ENCODE measurements at regions not wholly inside any gene's neighbourhood (a gene's known extent, or its start where the extent isn't known, plus 50 kb on each side); places are given as distances from the start of the nearest gene placed in this dataset.

DNA sequence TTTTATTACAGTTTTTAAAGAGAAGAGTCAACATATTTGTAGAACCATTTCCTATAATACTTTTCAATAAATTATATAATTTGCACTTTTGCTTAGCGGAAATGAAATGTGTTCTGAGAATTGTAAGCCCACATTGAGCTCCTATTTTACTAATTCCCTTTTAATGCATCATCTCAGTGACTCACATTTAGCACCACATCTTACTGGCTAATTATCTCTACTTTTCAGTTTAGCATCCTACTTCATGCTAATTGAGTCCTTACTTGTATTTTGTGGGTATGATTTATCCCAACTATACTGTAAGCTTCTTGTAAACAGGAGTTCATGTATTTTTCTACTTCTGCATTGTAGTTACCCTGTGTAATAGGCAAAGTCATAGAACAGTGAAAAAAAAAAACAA is 67.5 kb downstream of the TMX1 start:
- DNase-seq, result no peak

DNA sequence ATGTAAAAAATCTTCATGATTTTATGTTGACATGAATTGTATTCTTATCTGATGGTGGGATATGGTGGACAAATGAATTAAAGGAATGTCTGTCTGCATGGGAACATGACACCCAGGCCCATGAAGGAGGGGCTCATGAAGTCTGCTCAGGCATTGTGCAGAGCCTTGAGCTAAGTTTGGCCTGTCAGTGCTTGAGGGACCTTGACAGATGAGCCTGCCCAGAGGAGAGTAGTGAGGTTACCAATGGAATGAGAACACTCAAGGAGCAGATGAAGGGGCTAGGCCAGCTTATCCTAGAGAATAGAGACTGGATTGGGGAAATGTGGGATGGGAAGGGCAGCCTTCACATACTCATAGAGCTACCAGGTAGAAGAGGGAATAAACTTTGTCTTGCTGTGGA is 68.8 kb downstream of the TMX1 start:
- DNase-seq, result no peak

DNA sequence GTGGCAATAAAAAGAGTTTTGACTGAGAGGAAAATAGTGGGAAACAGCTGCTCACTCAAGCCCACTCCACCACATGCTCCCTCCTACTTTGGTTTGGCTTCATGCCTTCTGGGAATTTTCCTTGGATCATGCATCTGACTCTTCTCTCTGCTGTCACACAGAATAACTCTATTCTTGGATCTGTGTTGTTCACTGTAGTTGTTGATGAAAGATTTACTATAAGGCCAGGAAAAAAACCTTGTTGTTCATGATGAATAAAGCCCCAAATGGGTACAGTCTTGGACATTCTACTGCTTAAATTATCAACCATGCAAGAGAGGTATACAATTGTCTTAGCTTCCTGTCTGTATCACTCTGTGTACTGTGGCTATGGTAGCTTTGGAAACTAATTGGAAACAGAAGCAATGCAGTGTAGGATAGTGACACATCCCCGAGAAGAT is 70.5 kb downstream of the TMX1 start:
- no peak for DNase-seq

DNA sequence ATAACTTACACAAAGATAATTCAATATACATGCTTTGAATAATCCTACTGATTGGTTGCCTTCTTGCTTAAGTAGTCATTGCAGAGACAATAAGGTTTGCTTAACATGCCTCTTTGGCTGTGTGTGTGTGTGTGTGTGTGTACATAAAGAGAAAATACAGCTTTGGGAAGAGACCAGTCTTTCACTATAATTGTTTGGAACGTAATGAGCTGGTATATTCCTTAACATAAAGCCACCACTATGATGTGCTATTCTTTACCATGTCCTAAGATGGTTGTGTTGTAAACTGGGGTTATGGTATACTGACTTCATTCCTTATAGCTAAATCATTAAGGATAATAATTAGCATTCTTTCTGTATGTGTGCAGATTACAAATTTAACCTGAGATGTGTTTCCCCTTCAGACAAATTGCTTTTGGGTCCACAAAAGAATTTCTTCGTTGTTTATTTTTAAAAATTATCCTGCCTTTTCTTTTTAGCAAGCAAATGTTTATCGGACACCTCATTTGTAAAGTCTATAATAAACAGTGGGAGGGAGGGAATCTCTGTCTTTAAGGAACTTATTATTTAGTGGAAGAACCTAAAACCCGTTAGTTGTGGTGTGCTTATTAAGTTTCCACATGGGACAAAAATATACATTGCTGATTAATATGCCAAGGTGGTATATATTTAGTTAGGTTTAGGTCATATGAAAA is 74.4 kb downstream of the TMX1 start:
- no peak for DNase-seq

DNA sequence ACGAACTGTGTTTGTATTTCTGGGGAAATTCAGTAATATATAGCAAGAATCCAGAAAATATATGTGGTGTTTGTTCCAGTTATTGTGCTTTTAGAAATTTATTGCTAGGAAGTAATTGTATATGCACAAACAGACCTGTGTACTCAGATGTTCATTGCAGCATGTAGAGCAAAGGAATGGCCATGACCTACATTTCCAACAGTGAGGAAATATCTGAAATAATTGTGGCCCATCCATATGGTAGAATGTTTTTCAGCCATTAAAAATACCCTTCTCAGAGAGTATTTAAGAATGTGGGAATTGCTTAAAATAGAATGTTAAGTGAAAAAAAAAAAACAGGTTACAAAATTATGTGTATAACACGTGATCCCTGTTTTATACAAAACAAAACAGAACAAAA is 77.3 kb downstream of the TMX1 start:
- DNase-seq, result no peak

DNA sequence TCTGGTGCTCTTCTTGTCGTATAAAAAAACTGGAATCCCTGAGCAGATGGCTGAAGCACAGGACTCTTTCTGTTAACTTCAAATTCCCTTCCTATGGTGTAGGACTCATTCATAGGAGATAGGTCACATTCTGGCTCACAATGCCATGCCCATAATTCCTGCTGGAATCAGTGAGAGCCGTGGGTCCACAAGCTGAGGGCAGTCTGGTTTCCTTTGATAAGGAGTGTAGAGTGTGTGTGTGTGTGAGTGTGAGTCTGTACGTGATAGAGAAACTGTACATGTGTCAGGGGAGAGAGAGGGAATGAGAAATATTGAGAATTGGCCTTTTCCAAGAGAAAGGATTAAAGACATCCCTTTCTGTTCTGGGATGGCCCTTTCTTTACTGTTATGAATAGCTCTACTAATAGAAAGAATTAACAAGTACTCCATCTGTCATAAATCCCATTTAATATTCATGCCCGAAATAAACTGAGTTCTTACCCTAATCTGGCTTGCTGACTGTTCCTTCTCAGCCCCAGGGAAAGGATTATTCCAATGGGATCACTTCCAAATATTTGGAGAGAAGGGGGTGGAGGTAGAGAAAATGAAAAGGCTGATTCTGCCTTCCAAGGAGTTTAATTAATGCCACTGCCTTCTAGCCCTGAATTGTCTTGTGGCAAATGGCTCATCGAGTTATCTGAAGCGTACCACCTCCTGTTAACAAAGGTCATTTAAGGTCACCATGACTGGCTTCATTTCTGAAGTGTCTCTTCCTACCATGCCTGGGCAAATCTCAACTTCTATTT is 79.0 kb downstream of the TMX1 start:
- peak; percentile 29 for DNase-seq

DNA sequence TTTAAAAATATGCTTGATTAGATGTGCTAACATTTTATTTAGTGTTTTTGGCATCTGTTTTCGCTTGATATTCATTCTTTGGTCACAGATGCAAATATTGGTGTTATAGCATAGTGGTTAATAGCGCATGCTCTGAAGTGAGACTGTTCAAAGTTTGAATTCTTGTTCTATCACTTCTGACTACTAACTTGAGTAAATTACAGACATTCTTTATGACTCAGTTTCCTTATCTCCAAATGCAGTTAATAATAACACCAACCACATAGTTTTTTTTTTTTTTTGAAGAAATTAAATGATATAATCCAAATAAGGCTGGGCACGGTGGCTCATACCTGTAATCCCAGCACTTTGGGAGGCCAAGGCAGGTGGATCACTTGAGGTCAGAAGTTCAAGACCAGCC is 81.0 kb downstream of the TMX1 start:
- peak; percentile 50 for DNase-seq

DNA sequence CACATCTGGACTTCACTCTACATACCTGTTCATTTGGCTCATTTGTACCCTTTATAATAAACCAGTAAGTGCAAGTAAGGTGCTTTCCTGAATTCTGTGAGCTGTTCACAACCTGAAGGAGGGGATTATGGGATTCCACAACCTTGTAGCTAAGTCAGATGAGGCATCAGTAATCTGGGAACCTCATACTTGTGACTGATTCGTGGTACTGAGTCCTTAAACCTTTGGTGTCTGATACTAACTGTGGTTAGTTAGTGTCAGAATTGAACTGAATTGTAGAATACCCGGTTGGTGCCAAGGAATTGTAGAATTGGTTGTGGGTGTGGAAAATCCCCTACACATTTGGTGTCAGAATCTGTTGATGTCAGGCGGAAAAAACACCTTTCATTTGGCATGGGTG is 83.4 kb downstream of the TMX1 start:
- DNase-seq, result no peak

DNA sequence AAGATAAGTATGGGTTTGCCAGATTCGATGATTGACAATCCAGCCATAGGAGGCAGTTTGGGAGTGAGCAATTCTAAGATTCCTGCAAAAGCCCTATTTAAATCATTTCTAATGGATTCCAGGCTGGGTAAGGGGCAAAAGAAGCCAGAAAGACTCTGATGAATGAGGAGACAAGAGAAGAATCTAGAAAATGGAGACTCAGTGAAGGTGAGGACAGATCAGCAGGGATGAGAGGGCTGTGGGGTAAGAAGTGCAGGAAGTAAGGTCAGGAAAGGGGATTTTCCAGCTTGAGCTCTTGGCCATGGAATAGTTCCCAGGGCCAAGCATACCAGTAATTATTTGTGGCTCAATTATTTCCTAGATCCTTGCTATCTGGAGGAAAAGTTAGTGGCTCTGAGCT is 87.3 kb downstream of the TMX1 start:
- DNase-seq, result peak; percentile 42

DNA sequence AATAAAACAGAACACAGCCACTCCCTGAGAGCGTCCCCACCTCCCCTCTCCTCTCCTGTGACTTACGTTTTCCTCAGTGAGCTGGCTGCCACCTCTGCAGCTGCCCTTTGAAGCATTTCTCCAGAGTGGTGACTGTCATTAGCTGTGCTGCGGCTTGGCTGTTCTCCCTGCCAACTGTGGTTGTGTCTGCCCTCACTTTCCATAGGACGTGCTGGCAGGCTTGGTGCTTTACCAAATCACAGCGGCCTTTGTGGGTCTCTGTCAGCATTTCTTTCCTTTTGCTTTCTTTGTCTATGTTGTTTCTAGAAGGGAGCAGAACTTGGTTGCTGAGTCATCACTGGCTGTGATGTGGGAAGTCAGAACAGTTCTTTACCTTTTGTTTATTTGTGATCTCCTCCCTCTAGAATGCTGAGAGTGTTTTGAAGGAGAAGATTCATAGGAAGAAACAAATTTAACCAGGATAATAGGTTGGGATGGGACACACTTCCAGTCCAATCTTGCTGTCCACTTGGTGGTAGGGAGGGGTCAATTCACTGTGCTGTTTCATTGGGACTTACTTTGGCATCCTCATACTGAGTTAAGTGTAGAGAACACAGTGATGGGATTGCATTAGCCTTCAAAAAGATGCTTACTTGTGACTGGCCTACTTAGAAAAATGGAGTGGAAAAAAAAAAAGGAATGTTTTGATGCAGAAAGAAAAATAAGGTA is 88.2 kb downstream of the TMX1 start:
- DNase-seq, result peak; percentile 28

DNA sequence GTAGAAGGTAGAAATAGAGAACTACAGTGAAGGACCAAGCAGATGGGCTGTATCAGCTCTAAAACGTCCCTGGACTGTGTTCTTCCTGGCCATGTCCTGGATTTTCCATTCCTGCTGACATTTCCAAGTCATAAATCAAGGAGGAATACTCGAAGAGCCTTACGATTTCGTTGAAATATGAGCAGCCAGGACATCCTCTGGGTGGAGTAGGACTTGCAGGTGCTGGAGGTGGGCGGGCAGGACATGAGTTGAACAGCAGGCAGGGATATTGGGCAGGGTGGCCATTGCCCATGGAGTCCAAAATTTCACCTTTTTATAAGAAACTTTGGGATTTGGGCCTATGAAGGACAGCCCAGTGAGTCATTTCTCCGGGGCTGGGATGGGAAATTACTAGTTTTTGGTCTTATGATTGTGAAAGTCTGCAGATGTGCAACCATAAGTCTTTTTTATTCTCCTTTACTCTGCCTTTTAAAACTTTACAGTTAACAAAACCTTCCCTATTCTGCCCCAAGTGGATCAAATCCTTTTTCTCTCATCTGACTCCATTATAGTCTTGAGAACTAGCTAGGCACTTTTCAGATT is 88.8 kb downstream of the TMX1 start:
- no peak for DNase-seq

DNA sequence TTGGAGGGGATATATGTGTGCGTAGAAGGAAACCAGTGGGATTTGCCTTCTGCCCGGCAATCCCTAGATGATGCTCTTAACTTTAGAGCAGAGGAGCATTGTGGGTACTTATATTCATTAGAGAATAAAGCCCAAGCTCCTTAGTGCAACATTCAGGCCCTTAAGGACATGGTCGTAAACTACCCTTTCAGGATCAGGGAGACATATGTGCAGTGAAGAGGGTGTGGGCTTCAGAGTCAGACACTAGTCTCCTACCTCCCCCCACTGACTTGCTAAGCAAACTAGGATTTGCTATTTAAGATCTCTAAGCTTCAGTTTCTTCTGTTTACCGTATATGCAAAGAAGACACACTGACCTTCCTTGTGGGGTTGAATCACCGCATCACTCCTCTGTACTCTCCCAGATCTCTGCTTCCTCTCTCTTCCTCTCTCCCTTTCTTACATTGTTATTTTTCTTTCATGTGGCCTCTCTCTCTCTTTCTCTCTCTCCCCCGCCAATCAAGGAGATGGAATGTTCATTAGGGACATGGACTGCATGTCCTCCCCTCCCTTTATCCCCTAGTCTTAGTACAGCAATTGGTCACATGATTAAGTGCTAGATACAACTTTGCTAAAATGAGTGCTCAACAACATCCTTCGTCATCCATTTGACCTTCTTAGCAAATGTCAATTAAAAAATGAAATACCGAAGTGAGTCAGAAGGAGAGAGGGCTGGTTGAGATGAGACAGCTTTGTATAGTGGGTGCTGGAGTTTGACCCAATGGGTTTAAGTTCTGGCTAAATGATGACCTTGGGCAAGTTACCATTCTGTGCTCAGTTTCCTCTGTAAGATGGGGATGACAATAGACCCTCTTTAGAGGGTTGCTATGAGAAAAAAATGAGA is 91.7 kb downstream of the TMX1 start:
- DNase-seq, result no peak

DNA sequence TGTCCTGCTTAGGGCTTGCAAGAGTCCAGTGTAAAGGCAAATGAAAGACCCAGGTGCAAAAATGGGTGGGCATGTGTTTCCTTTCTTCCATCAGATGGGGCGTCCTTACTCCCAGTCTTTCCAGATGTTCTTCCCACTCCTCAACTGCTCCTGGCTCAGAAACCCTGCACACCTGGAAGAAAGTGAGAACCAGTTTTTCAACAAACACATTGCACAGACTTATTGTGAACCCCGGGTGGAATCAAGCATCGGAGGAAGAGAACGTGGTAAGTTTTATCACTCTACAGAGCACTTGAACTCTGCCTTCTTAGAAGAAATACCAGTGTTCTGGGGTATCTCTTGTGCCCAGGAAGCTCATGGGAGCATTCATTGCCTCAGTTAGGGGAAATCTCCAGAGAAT is 93.3 kb downstream of the TMX1 start:
- no peak for DNase-seq

DNA sequence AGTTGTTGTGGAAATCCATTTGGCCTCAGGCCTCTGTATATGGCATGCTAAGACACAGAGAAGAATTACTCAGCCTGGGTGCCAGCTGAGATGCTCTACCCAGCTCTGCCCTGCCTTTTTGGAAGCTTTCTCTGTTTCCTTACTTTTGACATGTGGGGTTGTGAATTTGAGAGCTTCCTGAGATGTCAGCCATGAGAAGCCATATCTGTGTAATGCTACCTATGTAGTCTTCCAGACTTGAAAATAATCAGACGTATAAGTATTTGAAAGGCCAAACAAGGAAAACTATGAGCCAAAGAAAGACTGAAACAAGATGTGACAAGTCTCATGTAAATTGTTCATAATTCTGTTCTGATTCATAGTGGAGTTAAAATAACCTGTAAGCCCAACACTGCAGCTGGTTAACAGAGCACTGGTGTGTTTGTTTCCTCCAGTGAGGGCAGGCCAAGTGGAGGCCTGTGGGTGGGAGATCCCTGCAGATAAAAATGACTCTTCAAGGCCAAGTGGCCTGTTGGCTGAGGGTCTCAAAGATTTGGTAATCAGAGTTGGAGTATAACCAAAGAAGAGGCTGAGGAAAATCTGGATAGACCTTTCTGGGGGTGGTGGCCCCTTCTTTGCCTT is 94.0 kb downstream of the TMX1 start:
- DNase-seq, result no peak

DNA sequence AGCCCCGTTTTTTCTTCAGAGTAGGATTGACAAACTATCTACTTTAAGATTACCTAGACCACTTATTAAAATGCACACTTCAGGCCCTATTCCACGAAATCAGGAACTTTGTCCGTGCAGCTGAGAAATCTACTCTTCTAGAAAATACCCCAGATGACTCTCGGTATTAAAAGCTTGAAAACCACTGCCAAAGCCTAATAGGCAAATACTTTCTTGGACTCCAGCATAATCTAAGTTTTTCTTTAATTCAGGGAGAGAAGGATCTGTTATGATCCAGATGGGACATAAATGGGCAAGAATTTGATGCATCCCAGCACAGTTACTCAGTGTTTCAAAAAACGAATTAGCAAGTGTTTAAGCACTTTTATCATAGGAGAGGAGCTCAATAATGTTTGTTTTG is 94.5 kb downstream of the TMX1 start:
- DNase-seq, result no peak

DNA sequence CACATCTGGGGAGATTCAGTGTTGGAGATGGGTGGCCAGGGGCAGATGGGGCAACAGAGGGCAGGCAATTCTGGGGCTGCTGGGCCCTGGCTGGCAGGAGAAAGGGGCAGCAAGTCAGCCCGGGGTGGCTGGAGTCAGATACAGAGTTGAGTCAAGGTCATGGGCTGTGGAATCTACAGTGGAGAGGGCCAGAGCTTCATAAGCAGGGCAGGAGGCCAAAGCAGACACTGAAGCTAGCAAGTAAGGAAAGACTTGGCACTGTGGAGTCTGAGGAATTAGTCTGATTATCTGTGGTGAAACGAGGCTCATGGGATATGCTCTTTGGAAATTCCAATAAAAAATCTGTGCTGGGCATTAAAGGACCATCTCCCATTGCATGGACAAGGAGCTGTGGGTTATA is 95.5 kb downstream of the TMX1 start:
- DNase-seq, result no peak

DNA sequence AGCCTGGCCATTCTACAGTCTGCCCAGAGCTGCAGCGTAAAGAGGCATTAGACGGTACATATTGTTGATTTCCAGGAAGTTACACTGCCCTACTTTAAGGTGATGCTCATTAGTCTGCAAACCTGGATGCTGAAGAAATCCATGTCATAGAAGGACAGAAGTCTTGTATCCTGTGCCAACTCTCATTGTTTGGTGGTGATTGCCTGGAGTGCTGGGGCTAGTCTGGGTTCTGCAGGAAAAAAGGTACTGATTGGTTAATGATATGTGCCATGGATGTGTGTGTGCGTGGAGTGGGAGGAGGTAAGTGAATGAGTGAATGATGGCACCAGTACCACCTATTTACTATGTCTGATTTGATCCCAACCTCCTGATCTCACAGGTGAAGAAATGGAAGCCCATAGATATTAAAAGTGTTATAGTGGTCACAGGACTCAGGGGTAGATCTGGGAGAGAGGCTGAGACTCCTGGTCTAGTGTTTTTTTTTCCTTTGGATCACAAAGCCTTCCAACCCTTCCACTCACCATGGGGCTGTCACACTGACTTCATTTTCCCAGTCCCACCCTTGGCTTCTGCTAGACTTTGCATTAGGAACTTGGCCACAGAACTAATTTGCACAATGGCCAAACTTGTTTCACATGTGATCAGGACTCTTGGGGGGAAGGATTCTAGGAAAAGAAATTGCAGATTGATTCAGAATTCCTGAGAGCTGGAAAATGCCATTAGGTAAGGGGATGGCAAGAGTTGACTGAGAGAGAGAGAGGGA is 96.1 kb downstream of the TMX1 start:
- DNase-seq, result no peak

DNA sequence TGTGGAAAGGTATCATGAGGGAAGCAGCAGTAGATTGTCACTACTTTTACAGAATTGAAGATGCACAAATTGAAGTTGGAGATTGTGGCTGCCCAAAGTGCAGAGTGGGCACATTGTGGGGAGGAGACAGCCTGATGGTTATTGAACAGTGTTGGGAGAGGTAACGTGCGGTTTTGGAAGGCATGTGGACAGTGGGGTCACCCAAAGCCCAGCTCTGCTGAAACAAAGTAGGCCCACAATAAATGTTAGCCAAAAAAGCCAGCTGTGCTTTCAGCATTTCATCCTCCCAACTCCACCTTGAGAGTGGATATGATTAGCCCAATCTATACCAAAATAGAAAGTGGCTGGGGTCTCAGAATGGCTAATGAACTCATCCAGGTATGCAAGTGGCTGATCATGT is 96.7 kb downstream of the TMX1 start:
- no peak for DNase-seq

DNA sequence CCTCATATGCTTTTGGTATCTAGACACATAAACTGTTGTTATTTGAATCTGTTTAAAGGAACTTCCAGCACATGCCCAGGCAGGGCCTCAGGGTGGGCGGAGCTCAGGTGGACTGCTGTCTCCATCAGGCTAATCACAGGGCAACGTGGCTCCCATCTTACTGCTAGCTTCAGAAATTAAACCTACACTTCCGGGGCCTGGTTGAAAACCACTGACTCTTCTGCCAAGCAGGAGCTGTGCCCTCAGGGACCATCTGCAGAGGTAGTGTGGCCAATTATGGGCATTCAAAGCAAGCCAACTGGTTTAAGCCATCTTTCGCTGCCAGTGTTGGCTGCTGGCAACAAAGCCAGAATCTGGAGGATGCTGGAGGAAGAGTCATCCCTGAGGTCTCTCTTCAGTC is 97.5 kb downstream of the TMX1 start:
- DNase-seq, result no peak

DNA sequence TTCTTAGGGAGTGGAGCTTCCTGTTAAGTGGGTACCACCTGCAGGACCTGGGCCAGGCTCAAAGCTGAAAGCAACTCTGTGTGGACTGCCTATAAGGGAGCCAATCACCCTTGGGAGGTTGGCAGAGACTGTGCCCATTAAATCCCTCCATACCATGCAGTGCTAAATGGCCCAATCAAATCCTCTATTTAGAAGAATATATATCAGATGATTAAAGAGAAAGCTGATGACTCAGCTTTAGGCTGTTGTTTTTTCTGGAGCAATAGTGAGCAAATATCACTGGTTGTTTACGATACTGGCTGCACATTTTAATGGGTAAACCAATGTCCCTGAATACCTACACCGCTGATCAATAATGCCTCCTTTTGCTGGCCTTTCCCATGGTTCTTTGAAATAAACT is 101.3 kb downstream of the TMX1 start:
- peak; percentile 8 for DNase-seq

DNA sequence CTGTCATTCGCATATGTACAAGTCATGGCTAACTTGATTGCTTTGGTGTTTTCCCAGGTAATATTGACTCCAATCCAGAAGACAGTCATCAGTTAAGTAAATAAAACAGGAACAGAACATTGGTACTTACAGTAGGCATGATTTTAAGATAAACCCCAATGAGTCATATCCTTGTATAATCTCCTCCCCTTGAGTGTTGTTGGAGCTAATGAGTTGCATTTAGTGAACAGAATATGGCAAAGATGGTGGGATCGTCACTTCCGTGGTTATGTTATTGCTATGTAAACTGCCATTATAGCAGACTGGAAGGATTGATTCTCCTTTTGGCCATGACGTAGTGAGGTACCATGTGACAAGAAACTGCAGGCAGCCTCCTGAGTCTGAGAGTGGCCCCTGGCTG is 102.2 kb downstream of the TMX1 start:
- DNase-seq, result no peak

Data from NCI-H226 (cell line).